ENCODE measurements at regions not wholly inside any gene's neighbourhood (a gene's known extent, or its start where the extent isn't known, plus 50 kb on each side); places are given as distances from the start of the nearest gene placed in this dataset.

DNA sequence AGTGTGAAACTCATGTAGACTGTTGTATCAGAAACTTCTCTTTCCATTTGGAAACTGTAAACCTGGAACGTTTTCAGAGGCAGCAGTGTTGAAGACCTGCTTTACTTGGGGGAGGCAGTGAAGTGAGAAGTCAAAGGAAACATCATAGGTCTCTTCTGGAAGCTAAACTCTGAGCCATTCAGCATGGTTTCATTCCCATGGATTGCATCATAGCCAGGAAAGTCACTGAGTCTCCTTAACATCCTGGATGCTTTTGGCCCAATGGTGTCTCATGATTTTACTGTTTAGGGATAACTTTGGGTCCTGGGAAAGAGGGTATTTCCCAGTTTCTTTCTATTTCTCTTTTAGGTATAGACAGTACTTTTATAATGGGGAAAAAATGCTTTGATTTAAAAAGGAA, 153.2 kb upstream of the E2F8 start:
- FAIRE-seq = no peak

DNA sequence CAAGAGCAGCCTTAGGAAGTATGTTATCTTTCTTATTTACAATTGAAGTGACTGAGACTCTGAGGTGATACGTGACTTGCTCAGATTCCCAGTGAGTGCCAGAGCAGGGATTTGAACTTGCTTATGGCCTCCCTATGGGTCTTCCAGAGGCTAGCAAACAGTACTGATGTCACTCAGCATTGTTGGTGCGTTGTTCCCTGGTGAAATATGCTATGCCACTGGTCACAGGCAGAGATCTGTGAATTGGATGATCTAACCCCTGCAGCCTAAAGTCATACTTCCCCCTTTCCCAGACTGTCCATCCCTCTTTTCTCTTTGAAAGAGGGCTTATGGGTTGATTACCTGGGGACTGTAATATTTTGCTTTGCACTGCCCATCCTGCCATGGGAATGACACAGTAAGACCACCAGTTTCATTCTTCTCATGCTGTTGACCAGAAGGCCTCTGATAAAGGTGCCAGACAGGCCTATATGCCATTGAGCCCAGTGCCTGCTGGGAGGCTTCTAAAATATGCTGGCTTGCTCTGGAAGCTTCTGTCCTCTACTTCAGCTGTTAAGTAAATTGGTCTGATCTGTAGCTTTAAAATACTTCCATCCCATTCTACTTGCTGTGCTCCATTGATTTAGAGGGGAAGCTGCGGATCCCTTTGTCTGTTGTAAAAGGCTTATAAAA, 152.2 kb upstream of the E2F8 start:
- no peak overlapping the region for H3K4me3 ChIP-seq (ENCODE audit: low read depth in 1 of 3, low read length in 3 of 3)
- 69 to 93% (median 73%) methylated on average over 3 of the region's 3 CpGs for WGBS, 3 donors
- no peaks in the 10 kb centered on the region for H3K4me1 ChIP-seq (ENCODE audit: control insufficient read depth in 3 of 3, insufficient read depth in 2 of 3, low read depth in 1 of 3, low read length in 2 of 3)
- no peak for FAIRE-seq
- no peak for DNase-seq
- peaks cover 0 to under 1% (median 0%) of the 10 kb centered on the region in 3 donors for H3K27me3 ChIP-seq (ENCODE audit: control insufficient read depth in 3 of 3, insufficient read depth in 3 of 3, low read length in 3 of 3)
- H3K36me3 ChIP-seq (ENCODE audit: control insufficient read depth in 3 of 3, insufficient read depth in 2 of 3, low read depth in 1 of 3, low read length in 3 of 3) = no peaks in the 10 kb centered on the region
- H3K27ac ChIP-seq (ENCODE audit: low read depth in 1 of 3, low read length in 2 of 3) = no peak overlapping the region
- H3K9me3 ChIP-seq (ENCODE audit: control insufficient read depth in 2 of 2, insufficient read depth in 1 of 2, low read depth in 1 of 2, low read length in 1 of 2) = no peaks in the 10 kb centered on the region

More for the DNA sequence above, 153.2 kb upstream of the E2F8 start:
- no peaks in the 10 kb centered on the region for H3K36me3 ChIP-seq (ENCODE audit: control insufficient read depth in 3 of 3, insufficient read depth in 2 of 3, low read depth in 1 of 3, low read length in 3 of 3)
- no peak overlapping the region for H3K4me3 ChIP-seq (ENCODE audit: low read depth in 1 of 3, low read length in 3 of 3)
- WGBS, 3 donors = 56 to 63% (median 58%) methylated on average over 1 of the region's 1 CpG
- no peak overlapping the region for H3K27ac ChIP-seq (ENCODE audit: low read depth in 1 of 3, low read length in 2 of 3)
- H3K9me3 ChIP-seq (ENCODE audit: control insufficient read depth in 2 of 2, insufficient read depth in 1 of 2, low read depth in 1 of 2, low read length in 1 of 2) = no peaks in the 10 kb centered on the region
- H3K27me3 ChIP-seq (ENCODE audit: control insufficient read depth in 3 of 3, insufficient read depth in 3 of 3, low read length in 3 of 3) = peaks cover 0 to 7% (median 0%) of the 10 kb centered on the region in 3 donors
- no peak for DNase-seq
- H3K4me1 ChIP-seq (ENCODE audit: control insufficient read depth in 3 of 3, insufficient read depth in 2 of 3, low read depth in 1 of 3, low read length in 2 of 3) = no peaks in the 10 kb centered on the region

DNA sequence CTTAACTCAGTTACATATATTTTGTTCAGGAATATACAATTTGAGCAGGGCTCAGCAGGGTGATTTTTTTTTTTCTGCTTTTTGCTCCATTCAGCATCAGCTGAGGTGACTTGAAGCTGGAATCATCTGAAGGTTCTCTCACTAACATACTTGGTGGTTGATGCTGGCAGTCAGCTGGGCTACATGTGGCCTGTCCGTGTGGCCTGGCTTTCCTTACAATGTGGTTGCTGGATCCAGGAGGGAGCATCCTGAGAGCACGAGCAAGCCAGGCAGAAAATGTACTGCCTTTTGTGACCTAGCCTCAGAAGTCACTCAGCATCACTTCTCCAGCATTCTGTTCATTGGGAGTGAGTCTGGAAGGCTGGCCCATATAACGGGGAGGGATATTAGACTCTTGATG, 151.6 kb upstream of the E2F8 start:
- 83 to 84% (median 84%) methylated on average over 3 of the region's 3 CpGs for WGBS, 3 donors
- Histone ChIP-seq H3K36me3 (ENCODE audit: control insufficient read depth in 3 of 3, insufficient read depth in 2 of 3, low read depth in 1 of 3, low read length in 3 of 3) (no peaks in the 10 kb centered on the region), H3K9me3 (ENCODE audit: control insufficient read depth in 2 of 2, insufficient read depth in 1 of 2, low read depth in 1 of 2, low read length in 1 of 2) (no peaks in the 10 kb centered on the region), H3K4me1 (ENCODE audit: control insufficient read depth in 3 of 3, insufficient read depth in 2 of 3, low read depth in 1 of 3, low read length in 2 of 3) (no peaks in the 10 kb centered on the region), H3K27ac (ENCODE audit: low read depth in 1 of 3, low read length in 2 of 3) (no peak overlapping the region), H3K4me3 (ENCODE audit: low read depth in 1 of 3, low read length in 3 of 3) (no peak overlapping the region), H3K27me3 (ENCODE audit: control insufficient read depth in 3 of 3, insufficient read depth in 3 of 3, low read length in 3 of 3) (peaks cover 0 to 2% (median 0%) of the 10 kb centered on the region in 3 donors)
- DNase-seq (no peak), FAIRE-seq (no peak)

DNA sequence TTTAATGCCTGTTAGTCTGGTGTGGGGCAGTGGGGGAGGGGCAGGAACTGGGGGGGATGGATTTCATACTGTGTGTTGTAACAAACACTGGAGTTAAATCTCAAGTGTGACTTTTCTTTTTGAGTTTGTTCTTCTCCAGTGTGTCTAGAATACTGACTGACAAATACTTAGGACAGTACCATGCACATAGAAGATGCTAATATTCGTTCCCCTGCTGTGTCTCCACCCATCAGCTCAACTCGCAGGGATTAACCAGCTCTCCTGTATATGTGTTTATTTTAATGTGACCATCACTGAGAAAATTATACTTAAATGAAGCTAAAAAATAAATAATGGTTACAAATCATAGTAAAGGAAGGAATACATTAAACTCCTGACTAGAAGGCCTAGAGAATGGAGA, 150.9 kb upstream of the E2F8 start:
- FAIRE-seq = no peak
- peaks cover 0 to 4% (median 0%) of the 10 kb centered on the region in 3 donors for H3K27me3 ChIP-seq (ENCODE audit: control insufficient read depth in 3 of 3, insufficient read depth in 3 of 3, low read length in 3 of 3)
- no peak overlapping the region for H3K4me3 ChIP-seq (ENCODE audit: low read depth in 1 of 3, low read length in 3 of 3)
- H3K27ac ChIP-seq (ENCODE audit: low read depth in 1 of 3, low read length in 2 of 3) = no peak overlapping the region
- no peak for DNase-seq
- H3K9me3 ChIP-seq (ENCODE audit: control insufficient read depth in 2 of 2, insufficient read depth in 1 of 2, low read depth in 1 of 2, low read length in 1 of 2) = no peaks in the 10 kb centered on the region
- 53 to 61% (median 56%) methylated on average over 2 of the region's 2 CpGs for WGBS, 3 donors
- no peaks in the 10 kb centered on the region for H3K36me3 ChIP-seq (ENCODE audit: control insufficient read depth in 3 of 3, insufficient read depth in 2 of 3, low read depth in 1 of 3, low read length in 3 of 3)
- no peaks in the 10 kb centered on the region for H3K4me1 ChIP-seq (ENCODE audit: control insufficient read depth in 3 of 3, insufficient read depth in 2 of 3, low read depth in 1 of 3, low read length in 2 of 3)

DNA sequence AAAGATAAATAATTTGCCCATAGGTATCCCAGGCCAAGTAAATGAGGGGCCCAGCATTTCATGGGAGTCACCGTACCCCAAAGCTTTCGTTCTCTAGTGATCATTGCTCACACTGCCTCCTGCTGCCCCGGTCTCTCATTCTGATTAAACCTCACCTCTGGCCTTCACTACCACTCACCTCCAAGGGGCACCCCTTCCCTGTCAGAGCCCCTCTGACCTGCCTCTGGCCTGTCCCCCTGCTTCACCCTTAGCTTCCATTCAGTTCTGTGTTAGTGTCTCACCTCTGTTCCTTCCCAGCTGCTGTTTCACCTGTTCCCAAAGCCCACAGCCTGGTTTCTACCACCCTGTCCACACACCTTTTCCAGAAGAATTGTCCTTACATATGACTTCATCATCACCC, 150.3 kb upstream of the E2F8 start:
- 78 to 80% (median 79%) methylated on average over 3 of the region's 3 CpGs for WGBS, 3 donors
- H3K4me3 ChIP-seq (ENCODE audit: low read depth in 1 of 3, low read length in 3 of 3) = no peak overlapping the region
- no peaks in the 10 kb centered on the region for H3K9me3 ChIP-seq (ENCODE audit: control insufficient read depth in 2 of 2, insufficient read depth in 1 of 2, low read depth in 1 of 2, low read length in 1 of 2)
- no peak for DNase-seq
- no peaks in the 10 kb centered on the region for H3K4me1 ChIP-seq (ENCODE audit: control insufficient read depth in 3 of 3, insufficient read depth in 2 of 3, low read depth in 1 of 3, low read length in 2 of 3)
- no peaks in the 10 kb centered on the region for H3K36me3 ChIP-seq (ENCODE audit: control insufficient read depth in 3 of 3, insufficient read depth in 2 of 3, low read depth in 1 of 3, low read length in 3 of 3)
- peaks cover 0 to 4% (median 0%) of the 10 kb centered on the region in 3 donors for H3K27me3 ChIP-seq (ENCODE audit: control insufficient read depth in 3 of 3, insufficient read depth in 3 of 3, low read length in 3 of 3)
- H3K27ac ChIP-seq (ENCODE audit: low read depth in 1 of 3, low read length in 2 of 3) = no peak overlapping the region
- no peak for FAIRE-seq

DNA sequence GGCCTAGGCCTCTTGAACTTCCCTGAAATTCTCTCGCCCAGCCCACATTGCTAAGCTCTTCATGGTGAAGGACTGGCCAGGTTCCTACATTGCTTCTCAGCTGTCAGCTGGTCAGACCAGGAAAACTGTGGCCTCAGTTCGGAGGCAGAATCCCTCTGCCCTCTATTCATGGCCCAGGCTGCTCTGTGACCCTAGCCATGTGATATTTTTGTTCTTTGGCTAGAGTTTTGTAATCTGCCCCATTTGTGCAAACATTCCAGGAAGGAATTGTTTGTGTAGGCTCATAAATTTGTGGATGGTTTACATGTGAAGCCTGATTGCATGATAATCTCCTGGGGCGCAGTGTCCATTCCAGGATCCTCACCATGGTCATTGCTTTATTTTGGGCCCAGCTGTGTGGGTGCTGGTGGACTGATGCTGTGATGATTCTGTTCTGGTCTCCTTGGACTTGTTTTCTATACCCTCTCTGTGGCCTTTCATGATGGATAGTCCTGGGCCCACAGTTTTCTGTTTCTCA, 149.1 kb upstream of the E2F8 start:
- 72 to 78% (median 73%) methylated on average over 3 of the region's 3 CpGs for WGBS, 3 donors
- H3K27me3 ChIP-seq (ENCODE audit: control insufficient read depth in 3 of 3, insufficient read depth in 3 of 3, low read length in 3 of 3) = peaks cover 0 to 4% (median 0%) of the 10 kb centered on the region in 3 donors
- no peak overlapping the region for H3K4me3 ChIP-seq (ENCODE audit: low read depth in 1 of 3, low read length in 3 of 3)
- FAIRE-seq (no peak), DNase-seq (no peak)
- H3K27ac ChIP-seq (ENCODE audit: low read depth in 1 of 3, low read length in 2 of 3) = no peak overlapping the region
- H3K9me3 ChIP-seq (ENCODE audit: control insufficient read depth in 2 of 2, insufficient read depth in 1 of 2, low read depth in 1 of 2, low read length in 1 of 2) = no peaks in the 10 kb centered on the region
- H3K4me1 ChIP-seq (ENCODE audit: control insufficient read depth in 3 of 3, insufficient read depth in 2 of 3, low read depth in 1 of 3, low read length in 2 of 3) = no peaks in the 10 kb centered on the region
- H3K36me3 ChIP-seq (ENCODE audit: control insufficient read depth in 3 of 3, insufficient read depth in 2 of 3, low read depth in 1 of 3, low read length in 3 of 3) = no peaks in the 10 kb centered on the region

DNA sequence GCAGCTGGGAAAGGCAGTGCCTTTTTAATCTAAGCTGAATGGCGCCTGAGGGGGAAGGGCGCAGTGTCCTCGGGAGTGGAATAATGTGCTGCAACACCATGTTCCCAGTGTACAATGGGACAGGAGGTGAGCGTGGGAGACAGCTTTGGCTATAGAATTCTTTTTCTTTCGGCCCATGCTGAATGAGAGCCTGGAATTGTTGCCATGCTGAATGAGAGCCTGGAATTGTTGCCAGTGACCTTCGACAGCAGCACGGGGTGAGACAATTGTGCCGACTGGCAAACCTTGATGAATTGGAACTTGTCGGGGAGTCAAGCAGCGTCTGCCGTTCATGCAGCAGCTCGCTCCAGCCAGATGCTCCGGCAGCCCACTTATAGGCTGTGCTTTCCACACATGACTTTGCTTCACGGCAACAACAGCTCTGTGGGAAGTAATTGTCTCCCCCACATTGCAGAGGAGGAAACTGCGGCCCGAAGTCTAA, 141.4 kb upstream of the E2F8 start:
- Histone ChIP-seq H3K4me3 (ENCODE audit: low read depth in 1 of 3, low read length in 3 of 3) (no peak overlapping the region), H3K9me3 (ENCODE audit: control insufficient read depth in 2 of 2, insufficient read depth in 1 of 2, low read depth in 1 of 2, low read length in 1 of 2) (no peaks in the 10 kb centered on the region), H3K27ac (ENCODE audit: low read depth in 1 of 3, low read length in 2 of 3) (no peak overlapping the region), H3K36me3 (ENCODE audit: control insufficient read depth in 3 of 3, insufficient read depth in 2 of 3, low read depth in 1 of 3, low read length in 3 of 3) (no peaks in the 10 kb centered on the region), H3K27me3 (ENCODE audit: control insufficient read depth in 3 of 3, insufficient read depth in 3 of 3, low read length in 3 of 3) (peaks cover 0 to 24% (median 0%) of the 10 kb centered on the region in 3 donors), H3K4me1 (ENCODE audit: control insufficient read depth in 3 of 3, insufficient read depth in 2 of 3, low read depth in 1 of 3, low read length in 2 of 3) (no peaks in the 10 kb centered on the region)
- FAIRE-seq (no peak), DNase-seq (no peak)
- 69 to 80% (median 78%) methylated on average over 16 of the region's 16 CpGs for WGBS, 3 donors

DNA sequence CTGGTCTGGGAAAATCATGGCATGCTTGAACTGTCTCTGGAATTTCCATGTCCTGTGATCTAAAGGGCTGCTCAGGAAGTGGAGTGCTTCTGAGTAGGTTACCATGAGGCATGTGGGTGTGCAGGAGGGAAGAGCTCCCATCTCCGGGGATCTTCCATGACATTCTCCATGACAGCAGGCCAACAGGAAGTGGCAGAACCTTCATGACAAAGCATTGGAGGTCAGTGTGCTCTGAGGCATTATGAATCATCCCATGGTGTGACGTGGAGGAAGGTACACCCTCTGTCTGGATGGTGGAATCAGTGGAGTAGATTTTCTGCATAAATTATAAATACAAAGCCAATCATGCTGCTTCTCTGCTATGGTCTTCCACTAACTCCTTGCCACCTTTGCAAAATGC, 139.6 kb upstream of the E2F8 start:
- H3K4me3 ChIP-seq (ENCODE audit: low read depth in 1 of 3, low read length in 3 of 3) = no peak overlapping the region
- 41 to 57% (median 49%) methylated on average over 2 of the region's 2 CpGs for WGBS, 3 donors
- DNase-seq (no peak), FAIRE-seq (no peak)
- H3K27ac ChIP-seq (ENCODE audit: low read depth in 1 of 3, low read length in 2 of 3) = no peak overlapping the region
- H3K36me3 ChIP-seq (ENCODE audit: control insufficient read depth in 3 of 3, insufficient read depth in 2 of 3, low read depth in 1 of 3, low read length in 3 of 3) = no peaks in the 10 kb centered on the region
- H3K4me1 ChIP-seq (ENCODE audit: control insufficient read depth in 3 of 3, insufficient read depth in 2 of 3, low read depth in 1 of 3, low read length in 2 of 3) = no peaks in the 10 kb centered on the region
- H3K9me3 ChIP-seq (ENCODE audit: control insufficient read depth in 2 of 2, insufficient read depth in 1 of 2, low read depth in 1 of 2, low read length in 1 of 2) = no peaks in the 10 kb centered on the region
- H3K27me3 ChIP-seq (ENCODE audit: control insufficient read depth in 3 of 3, insufficient read depth in 3 of 3, low read length in 3 of 3) = peaks cover 0 to 26% (median 0%) of the 10 kb centered on the region in 3 donors

DNA sequence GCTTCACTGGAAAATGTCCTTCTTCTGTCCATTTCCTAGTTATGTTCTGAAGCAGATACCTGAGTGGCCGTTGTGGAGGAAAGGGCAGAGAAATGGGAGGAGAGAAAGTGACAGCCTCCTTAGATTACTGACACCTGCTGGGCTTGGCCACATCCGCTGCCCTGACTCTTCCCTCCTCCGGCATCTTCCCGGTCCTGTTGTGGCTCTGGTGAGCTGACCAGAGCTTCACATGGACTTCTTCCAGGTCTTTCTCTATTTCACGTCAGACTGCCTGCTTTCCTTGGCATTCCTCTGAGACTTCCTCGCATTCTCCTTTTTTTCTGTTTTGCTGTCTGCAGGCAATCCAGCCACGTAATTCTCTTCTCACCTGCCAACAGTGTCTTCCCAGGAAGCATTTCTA, 138.7 kb upstream of the E2F8 start:
- no peak for FAIRE-seq
- Histone ChIP-seq H3K4me3 (ENCODE audit: low read depth in 1 of 3, low read length in 3 of 3) (no peak overlapping the region), H3K9me3 (ENCODE audit: control insufficient read depth in 2 of 2, insufficient read depth in 1 of 2, low read depth in 1 of 2, low read length in 1 of 2) (no peaks in the 10 kb centered on the region), H3K36me3 (ENCODE audit: control insufficient read depth in 3 of 3, insufficient read depth in 2 of 3, low read depth in 1 of 3, low read length in 3 of 3) (no peaks in the 10 kb centered on the region), H3K27me3 (ENCODE audit: control insufficient read depth in 3 of 3, insufficient read depth in 3 of 3, low read length in 3 of 3) (peaks cover 0 to 32% (median 0%) of the 10 kb centered on the region in 3 donors), H3K4me1 (ENCODE audit: control insufficient read depth in 3 of 3, insufficient read depth in 2 of 3, low read depth in 1 of 3, low read length in 2 of 3) (no peaks in the 10 kb centered on the region), H3K27ac (ENCODE audit: low read depth in 1 of 3, low read length in 2 of 3) (no peak overlapping the region)
- no peak for DNase-seq
- 58 to 64% (median 61%) methylated on average over 7 of the region's 7 CpGs for WGBS, 3 donors
